ENCODE measurements at regions not wholly inside any gene's neighbourhood (a gene's known extent, or its start where the extent isn't known, plus 50 kb on each side); places are given as distances from the start of the nearest gene placed in this dataset.

DNA sequence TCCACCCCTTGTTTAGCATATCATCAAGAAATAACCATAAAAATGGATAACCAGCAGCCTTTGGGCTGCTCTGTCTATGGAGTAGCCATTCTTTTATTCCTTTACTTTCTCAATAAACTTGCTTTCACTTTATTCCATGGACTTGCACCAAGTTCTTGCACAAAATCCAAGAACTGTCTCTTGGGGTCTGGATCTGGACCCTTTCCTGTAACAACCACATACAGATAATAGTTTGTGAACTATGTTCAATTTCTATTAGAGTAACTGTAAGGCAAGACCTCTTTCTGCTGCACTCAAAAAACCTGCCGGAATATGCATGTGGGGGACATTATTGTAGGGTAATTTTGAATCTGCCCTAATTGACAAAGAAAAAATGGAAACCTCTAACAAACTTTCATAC, 66.9 kb upstream of the TMEM215 start:
- ChIA-PET POLR2A (no interaction called here), CTCF (no interaction called here)
- Histone ChIP-seq H3K36me3 (ENCODE audit: control insufficient read depth in 2 of 2, insufficient read depth in 1 of 2, low read length in 2 of 2) (no peaks in the 10 kb centered on the region), H3K4me1 (ENCODE audit: control insufficient read depth, insufficient read depth, low read length) (no peaks in the 10 kb centered on the region), H3K9me3 (ENCODE audit: control insufficient read depth, insufficient read depth, low read depth, low read length) (no peaks in the 10 kb centered on the region), H3K27ac (ENCODE audit: extremely low read depth, low read depth, low read length) (no peak overlapping the region), H3K4me3 (ENCODE audit: low read depth, low read length) (no peak overlapping the region)
- TF ChIP-seq KLF7 (tag by site-specific recombination; IDR thresholded peaks at IDR 0.05; ENCODE audit: borderline replicate concordance) (no peak), ZNF223 (tag by site-specific recombination; IDR thresholded peaks at IDR 0.05) (no peak), ZSCAN16 (tag by site-specific recombination; IDR thresholded peaks at IDR 0.05) (no peak), GFI1B (tag by site-specific recombination; IDR thresholded peaks at IDR 0.05) (no peak), ZNF423 (tag by site-specific recombination; IDR thresholded peaks at IDR 0.05) (no peak), ZNF202 (tag by site-specific recombination; IDR thresholded peaks at IDR 0.05; ENCODE audit: borderline replicate concordance) (no peak), ZSCAN30 (tag by site-specific recombination; IDR thresholded peaks at IDR 0.05) (no peak), ZNF776 (tag by site-specific recombination; IDR thresholded peaks at IDR 0.05; ENCODE audit: borderline replicate concordance) (no peak), WT1 (tag by site-specific recombination; IDR thresholded peaks at IDR 0.05) (no peak), ZBTB21 (tag by site-specific recombination; IDR thresholded peaks at IDR 0.05) (no peak)
- TF ChIP-seq, protein P1, sequence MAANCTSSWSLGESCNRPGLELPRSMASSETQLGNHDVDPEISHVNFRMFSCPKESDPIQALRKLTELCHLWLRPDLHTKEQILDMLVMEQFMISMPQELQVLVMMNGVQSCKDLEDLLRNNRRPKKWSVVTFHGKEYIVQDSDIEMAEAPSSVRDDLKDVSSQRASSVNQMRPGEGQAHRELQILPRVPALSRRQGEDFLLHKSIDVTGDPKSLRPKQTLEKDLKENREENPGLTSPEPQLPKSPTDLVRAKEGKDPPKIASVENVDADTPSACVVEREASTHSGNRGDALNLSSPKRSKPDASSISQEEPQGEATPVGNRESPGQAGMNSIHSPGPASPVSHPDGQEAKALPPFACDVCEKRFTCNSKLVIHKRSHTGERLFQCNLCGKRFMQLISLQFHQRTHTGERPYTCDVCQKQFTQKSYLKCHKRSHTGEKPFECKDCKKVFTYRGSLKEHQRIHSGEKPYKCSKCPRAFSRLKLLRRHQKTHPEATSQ (tag by site-specific recombination; IDR thresholded peaks at IDR 0.05) = no peak

DNA sequence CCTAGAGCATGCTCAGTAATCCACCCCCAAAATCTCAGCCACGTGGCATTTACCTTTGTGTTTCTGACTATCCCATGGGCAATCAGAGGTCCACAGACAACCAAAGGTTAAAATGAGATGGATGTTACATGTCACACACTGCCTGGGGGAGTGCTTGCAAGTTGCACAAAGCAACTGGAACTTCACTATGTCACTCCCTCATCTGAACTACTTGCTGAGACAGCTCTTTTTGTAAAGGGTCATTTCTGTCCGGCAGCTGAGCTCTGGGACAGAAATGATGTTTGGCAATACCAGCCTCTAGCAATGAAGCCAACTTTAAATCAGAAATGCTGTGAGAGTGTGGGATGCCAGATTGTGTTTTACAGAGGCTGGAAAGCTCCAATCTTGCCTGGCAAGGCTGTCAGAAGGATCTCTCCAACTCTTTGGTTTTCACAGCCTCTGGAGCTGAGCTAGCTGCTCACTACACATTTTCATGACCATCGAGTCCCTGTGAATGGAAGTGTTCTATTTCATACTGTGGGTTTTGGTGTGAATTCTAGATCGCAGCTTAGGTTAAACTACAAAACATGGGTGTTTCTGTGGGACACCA, 66.3 kb upstream of the TMEM215 start:
- no peak overlapping the region for H3K4me3 ChIP-seq (ENCODE audit: low read depth, low read length)
- no peaks in the 10 kb centered on the region for H3K9me3 ChIP-seq (ENCODE audit: control insufficient read depth, insufficient read depth, low read depth, low read length)
- H3K4me1 ChIP-seq (ENCODE audit: control insufficient read depth, insufficient read depth, low read length) = no peaks in the 10 kb centered on the region
- ChIA-PET POLR2A (no interaction called here), CTCF (no interaction called here)
- H3K27ac ChIP-seq (ENCODE audit: extremely low read depth, low read depth, low read length) = no peak overlapping the region
- no peaks in the 10 kb centered on the region for H3K36me3 ChIP-seq (ENCODE audit: control insufficient read depth in 2 of 2, insufficient read depth in 1 of 2, low read length in 2 of 2)
- TF ChIP-seq ZNF391 (tag by site-specific recombination; IDR thresholded peaks at IDR 0.05; ENCODE audit: borderline replicate concordance, low read depth) (no peak), ZNF544 (tag by site-specific recombination; IDR thresholded peaks at IDR 0.05) (no peak), ZNF658 (tag by site-specific recombination; IDR thresholded peaks at IDR 0.05) (no peak), RBAK (tag by site-specific recombination; IDR thresholded peaks at IDR 0.05) (no peak), SP3 (tag by site-specific recombination; IDR thresholded peaks at IDR 0.05) (no peak), ZNF768 (tag by site-specific recombination; IDR thresholded peaks at IDR 0.05) (no peak), ZFP37 (tag by site-specific recombination; IDR thresholded peaks at IDR 0.05) (no peak), KLF8 (tag by site-specific recombination; IDR thresholded peaks at IDR 0.05) (no peak), ZNF521 (tag by site-specific recombination; IDR thresholded peaks at IDR 0.05) (no peak), ZNF837 (tag by site-specific recombination; IDR thresholded peaks at IDR 0.05) (no peak), ZNF843 (tag by site-specific recombination; IDR thresholded peaks at IDR 0.05) (no peak), ZNF48 (tag by site-specific recombination; IDR thresholded peaks at IDR 0.05) (no peak), ZNF354C (tag by site-specific recombination; IDR thresholded peaks at IDR 0.05; ENCODE audit: borderline replicate concordance, low read depth) (no peak)
- TF ChIP-seq, protein P2, sequence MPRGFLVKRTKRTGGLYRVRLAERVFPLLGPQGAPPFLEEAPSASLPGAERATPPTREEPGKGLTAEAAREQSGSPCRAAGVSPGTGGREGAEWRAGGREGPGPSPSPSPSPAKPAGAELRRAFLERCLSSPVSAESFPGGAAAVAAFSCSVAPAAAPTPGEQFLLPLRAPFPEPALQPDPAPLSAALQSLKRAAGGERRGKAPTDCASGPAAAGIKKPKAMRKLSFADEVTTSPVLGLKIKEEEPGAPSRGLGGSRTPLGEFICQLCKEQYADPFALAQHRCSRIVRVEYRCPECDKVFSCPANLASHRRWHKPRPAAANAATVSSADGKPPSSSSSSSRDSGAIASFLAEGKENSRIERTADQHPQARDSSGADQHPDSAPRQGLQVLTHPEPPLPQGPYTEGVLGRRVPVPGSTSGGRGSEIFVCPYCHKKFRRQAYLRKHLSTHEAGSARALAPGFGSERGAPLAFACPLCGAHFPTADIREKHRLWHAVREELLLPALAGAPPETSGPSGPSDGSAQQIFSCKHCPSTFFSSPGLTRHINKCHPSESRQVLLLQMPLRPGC (tag by site-specific recombination; IDR thresholded peaks at IDR 0.05) = no peak
- TF ChIP-seq, protein P3, sequence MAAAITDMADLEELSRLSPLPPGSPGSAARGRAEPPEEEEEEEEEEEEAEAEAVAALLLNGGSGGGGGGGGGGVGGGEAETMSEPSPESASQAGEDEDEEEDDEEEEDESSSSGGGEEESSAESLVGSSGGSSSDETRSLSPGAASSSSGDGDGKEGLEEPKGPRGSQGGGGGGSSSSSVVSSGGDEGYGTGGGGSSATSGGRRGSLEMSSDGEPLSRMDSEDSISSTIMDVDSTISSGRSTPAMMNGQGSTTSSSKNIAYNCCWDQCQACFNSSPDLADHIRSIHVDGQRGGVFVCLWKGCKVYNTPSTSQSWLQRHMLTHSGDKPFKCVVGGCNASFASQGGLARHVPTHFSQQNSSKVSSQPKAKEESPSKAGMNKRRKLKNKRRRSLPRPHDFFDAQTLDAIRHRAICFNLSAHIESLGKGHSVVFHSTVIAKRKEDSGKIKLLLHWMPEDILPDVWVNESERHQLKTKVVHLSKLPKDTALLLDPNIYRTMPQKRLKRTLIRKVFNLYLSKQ (tag by site-specific recombination; IDR thresholded peaks at IDR 0.05; ENCODE audit: borderline replicate concordance) = no peak
- TF ChIP-seq, protein P4, sequence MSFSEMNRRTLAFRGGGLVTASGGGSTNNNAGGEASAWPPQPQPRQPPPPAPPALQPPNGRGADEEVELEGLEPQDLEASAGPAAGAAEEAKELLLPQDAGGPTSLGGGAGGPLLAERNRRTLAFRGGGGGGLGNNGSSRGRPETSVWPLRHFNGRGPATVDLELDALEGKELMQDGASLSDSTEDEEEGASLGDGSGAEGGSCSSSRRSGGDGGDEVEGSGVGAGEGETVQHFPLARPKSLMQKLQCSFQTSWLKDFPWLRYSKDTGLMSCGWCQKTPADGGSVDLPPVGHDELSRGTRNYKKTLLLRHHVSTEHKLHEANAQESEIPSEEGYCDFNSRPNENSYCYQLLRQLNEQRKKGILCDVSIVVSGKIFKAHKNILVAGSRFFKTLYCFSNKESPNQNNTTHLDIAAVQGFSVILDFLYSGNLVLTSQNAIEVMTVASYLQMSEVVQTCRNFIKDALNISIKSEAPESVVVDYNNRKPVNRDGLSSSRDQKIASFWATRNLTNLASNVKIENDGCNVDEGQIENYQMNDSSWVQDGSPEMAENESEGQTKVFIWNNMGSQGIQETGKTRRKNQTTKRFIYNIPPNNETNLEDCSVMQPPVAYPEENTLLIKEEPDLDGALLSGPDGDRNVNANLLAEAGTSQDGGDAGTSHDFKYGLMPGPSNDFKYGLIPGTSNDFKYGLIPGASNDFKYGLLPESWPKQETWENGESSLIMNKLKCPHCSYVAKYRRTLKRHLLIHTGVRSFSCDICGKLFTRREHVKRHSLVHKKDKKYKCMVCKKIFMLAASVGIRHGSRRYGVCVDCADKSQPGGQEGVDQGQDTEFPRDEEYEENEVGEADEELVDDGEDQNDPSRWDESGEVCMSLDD (tag by site-specific recombination; IDR thresholded peaks at IDR 0.05) = no peak
- TF ChIP-seq, protein P5, sequence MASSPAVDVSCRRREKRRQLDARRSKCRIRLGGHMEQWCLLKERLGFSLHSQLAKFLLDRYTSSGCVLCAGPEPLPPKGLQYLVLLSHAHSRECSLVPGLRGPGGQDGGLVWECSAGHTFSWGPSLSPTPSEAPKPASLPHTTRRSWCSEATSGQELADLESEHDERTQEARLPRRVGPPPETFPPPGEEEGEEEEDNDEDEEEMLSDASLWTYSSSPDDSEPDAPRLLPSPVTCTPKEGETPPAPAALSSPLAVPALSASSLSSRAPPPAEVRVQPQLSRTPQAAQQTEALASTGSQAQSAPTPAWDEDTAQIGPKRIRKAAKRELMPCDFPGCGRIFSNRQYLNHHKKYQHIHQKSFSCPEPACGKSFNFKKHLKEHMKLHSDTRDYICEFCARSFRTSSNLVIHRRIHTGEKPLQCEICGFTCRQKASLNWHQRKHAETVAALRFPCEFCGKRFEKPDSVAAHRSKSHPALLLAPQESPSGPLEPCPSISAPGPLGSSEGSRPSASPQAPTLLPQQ (tag by site-specific recombination; IDR thresholded peaks at IDR 0.05) = no peak

Measured in HEK293 (cell line).